GM23338 (cell line): ENCODE measurements at regions not wholly inside any gene's neighbourhood (a gene's known extent, or its start where the extent isn't known, plus 50 kb on each side); places are given as distances from the start of the nearest gene placed in this dataset.

Source experiments
- CREB1 ChIP-seq: fragments of 250-450 bp; sonication (Bioruptor Pico); IDR thresholded peaks from 2 replicates; pipeline ENCODE4 v1.5.0; 2020; ENCODE audit warnings: low read depth, mild to moderate bottlenecking, moderate library complexity
- CTCF ChIP-seq, 2 experiments: fragments of 200-600 bp in 1 of 2; sonication (generic) in 1 of 2; conservative IDR thresholded peaks; 2 replicates each; pipeline versions ENCODE4 v1.5.1 to v1.6.1; 2016 to 2017; ENCODE audit warnings: antibody characterized with exemption in 2 of 2, low read depth in 2 of 2, mild to moderate bottlenecking in 2 of 2, moderate library complexity in 1 of 2
- ETS1 ChIP-seq: IDR thresholded peaks from 2 replicates; pipeline ENCODE4 v1.6.1; 2016; ENCODE audit warnings: antibody characterized with exemption
- EZH2 ChIP-seq: fragments of 200-600 bp; sonication (generic); IDR thresholded peaks from one replicate; pipeline ENCODE4 v1.8.0; 2017; ENCODE audit warnings: antibody characterized with exemption, mild to moderate bottlenecking, low read depth; ENCODE audit not compliant: unreplicated experiment
- JUNB ChIP-seq: IDR thresholded peaks from one replicate; pipeline ENCODE4 v1.6.1; 2016; ENCODE audit warnings: antibody characterized with exemption; ENCODE audit not compliant: unreplicated experiment
- POLR2AphosphoS5 ChIP-seq: IDR thresholded peaks from 2 replicates; pipeline ENCODE4 v1.6.1; 2016; ENCODE audit warnings: antibody characterized with exemption, low read depth
- REST ChIP-seq: IDR thresholded peaks from one replicate; pipeline ENCODE4 v1.6.1; 2018; ENCODE audit warnings: antibody characterized with exemption; ENCODE audit not compliant: unreplicated experiment

- no peak for TF ChIP-seq POLR2AphosphoS5
- no peak for TF ChIP-seq CTCF (conservative IDR thresholded peaks at IDR 0.05; ENCODE audit: low read depth in 2 of 2)
- no peak for TF ChIP-seq REST
- TF ChIP-seq CREB1 (CRISPR knock-in tag) = no peak
- no peak for TF ChIP-seq ETS1
- TF ChIP-seq EZH2 = no peak
- no peak for TF ChIP-seq JUNB
Measured at GRCh38 chr13:67763384-67763783, 533.2 kb upstream of the PCDH9 start.
